Cardiac muscle cell (in vitro differentiated cells and primary cell): ENCODE measurements at regions not wholly inside any gene's neighbourhood (a gene's known extent, or its start where the extent isn't known, plus 50 kb on each side); places are given as distances from the start of the nearest gene placed in this dataset.
"Not testable (repeated sequence)": the region's sequence is repeated elsewhere in the genome, so short reads cannot be mapped to it uniquely, and the experiment has no call there.

Experiments used
- DNase-seq, 2 donors: peaks; one replicate each; pipeline versions ENCODE4 v3.0.0 to v3.0.0-alpha.2; 2010 to 2017; ENCODE audit warnings: low read depth in 1 of 2, low spot score in 1 of 2
- H3K27ac ChIP-seq: fragments of 200-600 bp; sonication (generic); 2 replicates; pipeline ENCODE4 v1.5.1; 2016
- H3K27me3 ChIP-seq: fragments of 200-600 bp; sonication (generic); 2 replicates; pipeline ENCODE4 v1.6.0; 2016; ENCODE audit warnings: control low read depth
- H3K36me3 ChIP-seq: fragments of 200-600 bp; sonication (generic); 2 replicates; pipeline ENCODE4 v1.5.1; 2016; ENCODE audit warnings: control low read depth
- H3K4me1 ChIP-seq: fragments of 200-600 bp; sonication (generic); 2 replicates; pipeline ENCODE4 v1.8.1; 2017; ENCODE audit warnings: low read depth, mild to moderate bottlenecking, mixed run types
- H3K4me3 ChIP-seq: fragments of 200-600 bp; sonication (generic); 2 replicates; pipeline ENCODE4 v1.5.1; 2016; ENCODE audit warnings: mild to moderate bottlenecking
- H3K9me3 ChIP-seq: fragments of 200-600 bp; sonication (generic); 2 replicates; pipeline ENCODE4 v1.5.1; 2017; ENCODE audit warnings: low read depth, mild to moderate bottlenecking, control low read depth
- CTCF ChIP-seq: IDR thresholded peaks from 2 replicates; pipeline ENCODE4 v1.5.1; 2012; ENCODE audit warnings: low read depth, mild to moderate bottlenecking, low read length

GRCh38 chr7:113267271-113267670, 148.9 kb upstream of the SMIM30 start:
- Histone ChIP-seq H3K27ac (no peak overlapping the region), H3K4me3 (no peak overlapping the region), H3K27me3 (no peaks in the 10 kb centered on the region), H3K9me3 (no peaks in the 10 kb centered on the region), H3K4me1 (no peaks in the 10 kb centered on the region), H3K36me3 (no peaks in the 10 kb centered on the region)
- no peak for TF ChIP-seq CTCF
- DNase-seq, result no peak

- Histone ChIP-seq H3K27ac (no peak overlapping the region), H3K4me3 (no peak overlapping the region), H3K4me1 (no peaks in the 10 kb centered on the region), H3K9me3 (no peaks in the 10 kb centered on the region), H3K27me3 (no peaks in the 10 kb centered on the region), H3K36me3 (no peaks in the 10 kb centered on the region)
- DNase-seq, result no peak
- TF ChIP-seq CTCF, result no peak
Measured at GRCh38 chr7:113263749-113264148, 145.4 kb upstream of the SMIM30 start.

GRCh38 chr7:113263215-113263742, 144.9 kb upstream of the SMIM30 start:
- DNase-seq, H3K27me3 ChIP-seq, H3K9me3 ChIP-seq, H3K27ac ChIP-seq, H3K4me3 ChIP-seq, H3K36me3 ChIP-seq, H3K4me1 ChIP-seq: not testable (repeated sequence)

GRCh38 chr7:113256883-113257531, 138.7 kb upstream of the SMIM30 start:
- Histone ChIP-seq H3K27me3 (no peaks in the 10 kb centered on the region), H3K4me1 (no peaks in the 10 kb centered on the region), H3K27ac (no peak overlapping the region), H3K9me3 (no peaks in the 10 kb centered on the region), H3K4me3 (no peak overlapping the region), H3K36me3 (no peaks in the 10 kb centered on the region)
- DNase-seq, result peak in 1 of 2 donors; percentile 3
- no peak for TF ChIP-seq CTCF

GRCh38 chr7:113247198-113247597, 128.8 kb upstream of the SMIM30 start:
- no peaks in the 10 kb centered on the region for H3K4me1 ChIP-seq
- no peaks in the 10 kb centered on the region for H3K9me3 ChIP-seq
- no peaks in the 10 kb centered on the region for H3K27me3 ChIP-seq
- DNase-seq, result no peak
- TF ChIP-seq CTCF, result no peak
- no peak overlapping the region for H3K4me3 ChIP-seq
- no peak overlapping the region for H3K27ac ChIP-seq
- H3K36me3 ChIP-seq, result no peaks in the 10 kb centered on the region

- H3K4me1 ChIP-seq, result no peaks in the 10 kb centered on the region
- no peaks in the 10 kb centered on the region for H3K27me3 ChIP-seq
- no peak for TF ChIP-seq CTCF
- H3K4me3 ChIP-seq, result no peak overlapping the region
- H3K36me3 ChIP-seq, result no peaks in the 10 kb centered on the region
- H3K27ac ChIP-seq, result no peak overlapping the region
- no peak for DNase-seq
- no peaks in the 10 kb centered on the region for H3K9me3 ChIP-seq
Measured at GRCh38 chr7:113246738-113247137, 128.4 kb upstream of the SMIM30 start.
